IMR-90 (cell line): ENCODE measurements at regions not wholly inside any gene's neighbourhood (a gene's known extent, or its start where the extent isn't known, plus 50 kb on each side); places are given as distances from the start of the nearest gene placed in this dataset.

ENCODE experiments used
- ATAC-seq: fragments of 200-7000 bp; cut with Tn5 transposase; 2 replicates; pipeline ENCODE4 v1.9.1; 2020; ENCODE audit warnings: low read depth, mild to moderate bottlenecking, moderate library complexity
- BruUV-seq: library from RNA; stranded (reverse); fragments of 400-500 nt; replicated peaks from 2 replicates; lab custom pipeline; 2021; lab: Mats Ljungman, UMichigan
- CTCF ChIA-PET: fragments of 300-600 bp; formaldehyde crosslinking; extraction: SDS; loops from one replicate; lab custom pipeline; 2021; ENCODE audit warnings: antibody characterized with exemption; lab: Yijun Ruan, JAX
- POLR2A ChIA-PET: fragments of 300-600 bp; sonication (Branson Sonifier 250); formaldehyde crosslinking; loops from one replicate; lab custom pipeline; 2022; ENCODE audit warnings: antibody characterized with exemption; ENCODE audit not compliant: unreplicated experiment; lab: Charles Lee
- DNase-seq: peaks from one replicate; pipeline ENCODE4 v3.0.0; 2013
- H2AFZ ChIP-seq: replicated peaks from 2 replicates; pipeline ENCODE3; 2013; ENCODE audit warnings: low read length, mild to moderate bottlenecking; ENCODE audit not compliant: poor library complexity
- H2AK5ac ChIP-seq: 2 replicates; pipeline ENCODE4 v1.6.1; 2013; ENCODE audit warnings: low read depth, low read length, inconsistent platforms
- H2AK9ac ChIP-seq: replicated peaks from 2 replicates; pipeline ENCODE3; 2013; ENCODE audit warnings: mild to moderate bottlenecking, low read depth, low read length, moderate library complexity; ENCODE audit not compliant: poor library complexity
- H2BK120ac ChIP-seq: 2 replicates; pipeline ENCODE4 v1.6.1; 2013; ENCODE audit warnings: low read depth, low read length, inconsistent platforms
- H2BK15ac ChIP-seq: 3 replicates; pipeline ENCODE4 v1.6.1; 2013; ENCODE audit warnings: low read depth, low read length, inconsistent platforms
- H2BK20ac ChIP-seq: 2 replicates; pipeline ENCODE4 v1.6.1; 2013; ENCODE audit warnings: low read depth, mild to moderate bottlenecking, inconsistent platforms, low read length, moderate library complexity
- H2BK5ac ChIP-seq: 2 replicates; pipeline ENCODE4 v1.6.1; 2013; ENCODE audit warnings: mild to moderate bottlenecking, low read depth, low read length, inconsistent platforms; ENCODE audit not compliant: poor library complexity, severe bottlenecking
- H3K14ac ChIP-seq: replicated peaks from 2 replicates; pipeline ENCODE4 v1.6.1; 2013; ENCODE audit warnings: low read depth, low read length, inconsistent platforms
- H3K18ac ChIP-seq: 2 replicates; pipeline ENCODE4 v1.6.1; 2013; ENCODE audit warnings: low read depth, low read length, control low read depth
- H3K23ac ChIP-seq: 2 replicates; pipeline ENCODE4 v1.6.1; 2013; ENCODE audit warnings: low read depth, low read length, inconsistent platforms
- H3K27ac ChIP-seq: 2 replicates; pipeline ENCODE4 v1.5.1; 2013; ENCODE audit warnings: mild to moderate bottlenecking, control low read depth, low read length; ENCODE audit not compliant: insufficient read depth
- H3K27me3 ChIP-seq: 2 replicates; pipeline ENCODE4 v1.6.1; 2013; ENCODE audit warnings: low read length; ENCODE audit not compliant: control insufficient read depth, insufficient read depth
- H3K36me3 ChIP-seq: 2 replicates; pipeline ENCODE4 v1.6.1; 2013; ENCODE audit warnings: low read length, mixed read lengths; ENCODE audit not compliant: control insufficient read depth, insufficient read depth
- H3K4ac ChIP-seq: 2 replicates; pipeline ENCODE4 v1.6.1; 2013; ENCODE audit warnings: low read depth, low read length, inconsistent platforms
- H3K4me1 ChIP-seq: 2 replicates; pipeline ENCODE4 v1.6.1; 2013; ENCODE audit warnings: low read length, mixed read lengths; ENCODE audit not compliant: control insufficient read depth, insufficient read depth
- H3K4me2 ChIP-seq: 2 replicates; pipeline ENCODE4 v1.6.1; 2013; ENCODE audit warnings: low read depth, mild to moderate bottlenecking, control low read depth, low read length, moderate library complexity
- H3K4me3 ChIP-seq: 2 replicates; pipeline ENCODE4 v1.5.1; 2013; ENCODE audit warnings: low read depth, mild to moderate bottlenecking, control low read depth, low read length, moderate library complexity; ENCODE audit not compliant: insufficient read depth
- H3K56ac ChIP-seq: 2 replicates; pipeline ENCODE4 v1.6.1; 2013; ENCODE audit warnings: low read length, inconsistent platforms; ENCODE audit not compliant: insufficient read depth; ENCODE audit errors: extremely low read depth
- H3K79me1 ChIP-seq, 2 experiments: 2 replicates each; pipeline ENCODE4 v1.6.1; 2013; ENCODE audit warnings: low read length in 2 of 2, inconsistent platforms in 1 of 2, low read depth in 1 of 2
- H3K9ac ChIP-seq: 2 replicates; pipeline ENCODE4 v1.6.1; 2013; ENCODE audit warnings: low read depth, low read length, control low read depth
- H3K9me1 ChIP-seq: 2 replicates; pipeline ENCODE4 v1.6.1; 2013; ENCODE audit warnings: low read length, inconsistent platforms; ENCODE audit not compliant: insufficient read depth
- H3K9me3 ChIP-seq: 2 replicates; pipeline ENCODE4 v1.6.1; 2013; ENCODE audit warnings: low read length; ENCODE audit not compliant: control insufficient read depth, insufficient read depth
- H4K20me1 ChIP-seq: 2 replicates; pipeline ENCODE4 v1.6.1; 2013; ENCODE audit warnings: low read length, inconsistent platforms; ENCODE audit not compliant: insufficient read depth
- H4K5ac ChIP-seq: 2 replicates; pipeline ENCODE4 v1.6.1; 2013; ENCODE audit warnings: mild to moderate bottlenecking, low read depth, low read length, control low read depth
- H4K8ac ChIP-seq, 2 experiments: 2 replicates each; pipeline ENCODE4 v1.6.1; 2013; ENCODE audit warnings: low read depth in 2 of 2, low read length in 2 of 2, control low read depth in 1 of 2, inconsistent platforms in 1 of 2
- H4K91ac ChIP-seq: 2 replicates; pipeline ENCODE4 v1.6.1; 2013; ENCODE audit warnings: low read depth, low read length, inconsistent platforms; ENCODE audit not compliant: insufficient read depth
- CTCF ChIP-seq: conservative IDR thresholded peaks from 2 replicates; pipeline ENCODE4 v1.5.1; 2012; ENCODE audit warnings: mild to moderate bottlenecking, low read depth, low read length, improper control_type of control experiment
- ELK1 ChIP-seq: fragments of 150-350 bp; IDR thresholded peaks from 2 replicates; pipeline ENCODE4 v1.6.1; 2016; ENCODE audit warnings: low read depth, mild to moderate bottlenecking, low read length, moderate library complexity, borderline replicate concordance
- FOS ChIP-seq: fragments of 150-350 bp; IDR thresholded peaks from 2 replicates; pipeline ENCODE4 v1.6.1; 2016; ENCODE audit warnings: low read depth, low read length
- MXI1 ChIP-seq: IDR thresholded peaks from 2 replicates; pipeline ENCODE4 v1.6.1; 2012; ENCODE audit warnings: low read depth, mild to moderate bottlenecking, low read length, moderate library complexity, borderline replicate concordance
- NFE2L2 ChIP-seq: fragments of 150-350 bp; IDR thresholded peaks from 2 replicates; pipeline ENCODE4 v1.6.1; 2016; ENCODE audit warnings: low read depth, mild to moderate bottlenecking, low read length
- POLR2A ChIP-seq: IDR thresholded peaks from 2 replicates; pipeline ENCODE4 v1.6.1; 2012; ENCODE audit warnings: mild to moderate bottlenecking, low read depth, low read length
- RFX5 ChIP-seq: IDR thresholded peaks from 2 replicates; pipeline ENCODE4 v1.8.0; 2012; ENCODE audit warnings: low read depth, mild to moderate bottlenecking, low read length, moderate library complexity
- SMC3 ChIP-seq: fragments of 150-350 bp; IDR thresholded peaks from 2 replicates; pipeline ENCODE4 v1.6.1; 2016; ENCODE audit warnings: low read depth, mild to moderate bottlenecking, antibody characterized with exemption, low read length, moderate library complexity
- whole genome bisulfite sequencing, 2 experiments: methylation state at CpG; one replicate each; pipeline versions ENCODE4 v1.1.5 to v1.1.7; 2013; ENCODE audit warnings: missing lambda C conversion rate in 2 of 2; ENCODE audit not compliant: insufficient read length in 1 of 2; ENCODE audit errors: extremely low coverage in 2 of 2; 5-methylcytosine and 5-hydroxymethylcytosine counted together
- dilution Hi-C: fragments of 300-500 bp; cut with HindIII; formaldehyde crosslinking; loops from one replicate; pipeline ENCODE4 v1.14.3; 2018; ENCODE audit warnings: low sequenced_read_pairs; ENCODE audit not compliant: unreplicated experiment
- in situ Hi-C: fragments of 300-500 bp; cut with MboI; formaldehyde crosslinking; loops from 3 replicates; pipeline ENCODE4 v1.14.3; 2019; ENCODE audit warnings: low sequenced_read_pairs, inconsistent platforms, mixed read lengths
- intact Hi-C: fragments of 100-400 bp; cut with micrococcal nuclease; formaldehyde crosslinking; loops from 2 replicates; pipeline ENCODE4 v1.10.0; 2022

GRCh38 chr7:94834359-94834758 is 73.0 kb upstream of the PPP1R9A start:
- WGBS, 2 experiments, result no CpG with 5 or more reads among the region's 2 CpGs
- H2AFZ ChIP-seq, result no peak overlapping the region
- no peak overlapping the region for H2BK20ac ChIP-seq
- no TSS peak for BruUV-seq
- intact Hi-C loops (no loop called here), dilution Hi-C loops (no loop called here), in situ Hi-C loops (no loop called here)
- no peaks in the 10 kb centered on the region for H3K9me1 ChIP-seq
- no peak overlapping the region for H2BK120ac ChIP-seq
- H4K20me1 ChIP-seq, result no peaks in the 10 kb centered on the region
- ATAC-seq, result no peak
- H2AK9ac ChIP-seq, result no peak overlapping the region
- no peak overlapping the region for H3K56ac ChIP-seq
- H3K4me3 ChIP-seq, result no peak overlapping the region
- H3K14ac ChIP-seq, result no peak overlapping the region
- no peaks in the 10 kb centered on the region for H3K36me3 ChIP-seq
- no peak overlapping the region for H4K5ac ChIP-seq
- no peaks in the 10 kb centered on the region for H3K27me3 ChIP-seq
- H3K9ac ChIP-seq, result no peak overlapping the region
- H3K4me2 ChIP-seq, result no peak overlapping the region
- DNase-seq, result no peak
- H3K18ac ChIP-seq, result no peak overlapping the region
- H2AK5ac ChIP-seq, result no peak overlapping the region
- H4K8ac ChIP-seq, result no peak overlapping the region
- no peak for TF ChIP-seq POLR2A
- no peak for TF ChIP-seq NFE2L2
- no peak for TF ChIP-seq FOS
- no peak for TF ChIP-seq SMC3
- TF ChIP-seq MXI1, result no peak
- no peak for TF ChIP-seq RFX5
- no peak for TF ChIP-seq CTCF
- no peak for TF ChIP-seq ELK1
- POLR2A ChIA-PET, result no interaction called here
- no peaks in the 10 kb centered on the region for H3K79me1 ChIP-seq
- H3K4me1 ChIP-seq, result no peaks in the 10 kb centered on the region
- H3K23ac ChIP-seq, result no peak overlapping the region
- H3K27ac ChIP-seq, result no peak overlapping the region
- no peak overlapping the region for H4K91ac ChIP-seq
- H3K4ac ChIP-seq, result no peak overlapping the region
- H2BK5ac ChIP-seq, result no peak overlapping the region
- CTCF ChIA-PET, result interaction anchor here (0.8 kb wide), 1 partner anchor 37 kb away, joined by 3 read pairs; no protein-coding TSS in a partner anchor
- H3K9me3 ChIP-seq, result no peaks in the 10 kb centered on the region; the same call in 1 of the 2 replicates
- H2BK15ac ChIP-seq, result no peak overlapping the region
